Activated CD4-positive, alpha-beta T cell treated with anti-CD3 and anti-CD28 coated beads, Interleukin-2, amount 10 ng/mL, durations not matched to agents 7 days and 5 days (primary cell): ENCODE measurements at regions not wholly inside any gene's neighbourhood (a gene's known extent, or its start where the extent isn't known, plus 50 kb on each side); places are given as distances from the start of the nearest gene placed in this dataset.
"Not testable (repeated sequence)": the region's sequence is repeated elsewhere in the genome, so short reads cannot be mapped to it uniquely, and the experiment has no call there.

Source experiments
- CTCF ChIA-PET: fragments of 350-600 bp; sonication (Branson Sonifier 250); formaldehyde crosslinking; loops from one replicate; lab custom pipeline; 2021; ENCODE audit warnings: antibody characterized with exemption; lab: Charles Lee
- POLR2A ChIA-PET: fragments of 350-600 bp; sonication (Branson Sonifier 250); formaldehyde crosslinking; loops from one replicate; lab custom pipeline; 2021; ENCODE audit warnings: antibody characterized with exemption; lab: Charles Lee
- DNase-seq: peaks from one replicate; pipeline ENCODE4 v3.0.0-alpha.2; 2020
- H3K27ac Mint-ChIP-seq: one replicate; pipeline ENCODE4 v1.8.0; 2021; ENCODE audit warnings: mild to moderate bottlenecking, moderate library complexity, mixed read lengths
- H3K27me3 Mint-ChIP-seq: one replicate; pipeline ENCODE4 v1.8.0; 2021; ENCODE audit warnings: mixed read lengths
- H3K36me3 Mint-ChIP-seq: one replicate; pipeline ENCODE4 v1.8.0; 2021; ENCODE audit warnings: low read depth, mixed read lengths
- H3K4me1 Mint-ChIP-seq: one replicate; pipeline ENCODE4 v1.8.0; 2021; ENCODE audit warnings: mixed read lengths
- H3K4me3 Mint-ChIP-seq: one replicate; pipeline ENCODE4 v1.8.0; 2021; ENCODE audit warnings: mild to moderate bottlenecking, moderate library complexity, mixed read lengths
- H3K9me3 Mint-ChIP-seq: one replicate; pipeline ENCODE4 v1.8.0; 2021; ENCODE audit warnings: mixed read lengths

DNA sequence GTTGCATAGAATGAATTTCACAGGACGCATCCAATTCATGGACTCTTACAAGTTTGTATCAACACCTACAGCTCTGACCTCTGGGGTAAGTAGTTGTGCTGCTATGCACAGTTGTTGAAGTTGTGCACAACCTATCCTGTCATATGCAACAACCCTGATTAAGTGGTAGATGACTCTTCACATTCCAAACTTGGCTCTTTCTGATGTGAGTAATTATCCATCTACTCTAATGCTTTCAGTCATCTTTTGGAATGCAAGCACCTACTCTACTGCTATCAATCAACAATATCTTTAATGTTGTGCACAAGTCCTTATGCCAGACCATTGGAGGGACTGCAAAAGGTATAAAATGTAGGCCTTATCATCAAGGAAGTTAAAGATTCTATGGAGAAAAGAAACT lies 921.4 kb downstream of the MCTP2 start:
- Mint-ChIP-seq H3K4me3 (no peak overlapping the region), H3K4me1 (no peaks in the 10 kb centered on the region), H3K27ac (no peak overlapping the region), H3K36me3 (no peaks in the 10 kb centered on the region), H3K27me3 (no peaks in the 10 kb centered on the region), H3K9me3 (peaks cover 10% of the 10 kb centered on the region)
- no peak for DNase-seq
- ChIA-PET POLR2A (no interaction called here), CTCF (no interaction called here)

DNA sequence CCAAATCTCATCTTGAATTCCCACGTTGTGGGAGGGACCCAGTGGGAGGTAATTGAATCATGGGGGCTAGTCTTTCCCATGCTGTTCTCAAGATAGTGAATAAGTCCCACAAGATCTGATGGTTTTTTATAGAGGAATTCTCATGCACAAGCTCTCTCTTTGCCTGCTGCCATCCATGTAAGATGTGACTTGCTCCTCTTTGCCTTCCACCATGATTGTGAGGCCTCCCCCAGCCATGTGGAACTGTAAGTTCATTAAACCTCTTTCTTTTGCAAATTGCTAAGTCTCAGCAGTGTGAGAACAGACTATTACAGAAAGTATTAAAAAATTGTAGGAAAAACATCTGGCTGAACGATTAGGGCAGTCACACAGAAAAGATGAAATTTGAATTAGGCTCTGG lies 921.8 kb downstream of the MCTP2 start:
- H3K4me1 Mint-ChIP-seq, H3K27me3 Mint-ChIP-seq, H3K36me3 Mint-ChIP-seq, H3K27ac Mint-ChIP-seq, POLR2A ChIA-PET, DNase-seq, H3K4me3 Mint-ChIP-seq, CTCF ChIA-PET, H3K9me3 Mint-ChIP-seq: not testable (repeated sequence)

DNA sequence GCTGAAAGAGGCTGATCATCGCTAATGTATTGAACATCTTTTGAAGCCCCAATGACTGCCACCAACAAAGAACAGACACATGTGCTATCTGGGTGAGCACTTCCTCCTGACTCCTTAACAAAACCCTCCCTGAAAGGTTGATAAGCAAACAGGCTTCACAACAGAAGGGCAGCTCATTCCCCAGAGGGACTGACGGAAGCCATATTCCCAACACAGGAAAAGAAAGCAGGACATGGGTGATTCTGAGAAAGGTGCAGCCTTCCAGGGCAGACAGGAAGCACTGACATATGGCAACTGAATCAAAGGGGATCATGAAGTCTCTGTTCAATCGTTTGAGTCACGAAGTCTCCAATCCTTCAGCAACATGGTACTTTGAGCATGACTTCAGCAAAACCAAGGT lies 929.0 kb downstream of the MCTP2 start:
- H3K4me1 Mint-ChIP-seq, result no peaks in the 10 kb centered on the region
- H3K27me3 Mint-ChIP-seq, result no peaks in the 10 kb centered on the region
- POLR2A ChIA-PET, result no interaction called here
- H3K4me3 Mint-ChIP-seq, result no peak overlapping the region
- no peak overlapping the region for H3K27ac Mint-ChIP-seq
- CTCF ChIA-PET, result no interaction called here
- no peaks in the 10 kb centered on the region for H3K36me3 Mint-ChIP-seq
- no peak for DNase-seq
- H3K9me3 Mint-ChIP-seq, result no peaks in the 10 kb centered on the region

DNA sequence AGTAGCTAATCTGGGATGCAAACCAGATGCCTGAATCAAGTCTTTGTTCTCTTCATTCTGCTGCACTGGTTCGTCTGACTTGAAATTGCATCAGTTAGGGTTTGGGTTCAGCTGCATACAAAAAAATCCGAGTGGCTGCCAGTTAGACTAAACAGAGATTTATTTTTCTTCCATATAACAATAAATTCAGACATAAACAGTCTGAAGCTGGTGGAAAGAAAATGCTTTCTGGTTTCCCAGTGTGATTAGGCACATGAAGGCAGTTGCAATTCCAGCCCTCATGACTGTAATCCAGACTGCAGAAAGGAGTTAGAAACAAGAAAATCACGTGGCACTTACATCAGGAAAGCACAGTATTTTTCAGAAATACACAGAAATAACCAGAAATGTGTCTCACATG lies 930.7 kb downstream of the MCTP2 start:
- H3K4me3 Mint-ChIP-seq, result no peak overlapping the region
- H3K9me3 Mint-ChIP-seq, result no peaks in the 10 kb centered on the region
- ChIA-PET CTCF (no interaction called here), POLR2A (interaction anchor here (0.6 kb wide), 1 partner anchor 35 kb away, joined by 7 read pairs; no protein-coding TSS in a partner anchor)
- no peaks in the 10 kb centered on the region for H3K27me3 Mint-ChIP-seq
- H3K4me1 Mint-ChIP-seq, result no peaks in the 10 kb centered on the region
- H3K27ac Mint-ChIP-seq, result no peak overlapping the region
- H3K36me3 Mint-ChIP-seq, result no peaks in the 10 kb centered on the region
- no peak for DNase-seq

DNA sequence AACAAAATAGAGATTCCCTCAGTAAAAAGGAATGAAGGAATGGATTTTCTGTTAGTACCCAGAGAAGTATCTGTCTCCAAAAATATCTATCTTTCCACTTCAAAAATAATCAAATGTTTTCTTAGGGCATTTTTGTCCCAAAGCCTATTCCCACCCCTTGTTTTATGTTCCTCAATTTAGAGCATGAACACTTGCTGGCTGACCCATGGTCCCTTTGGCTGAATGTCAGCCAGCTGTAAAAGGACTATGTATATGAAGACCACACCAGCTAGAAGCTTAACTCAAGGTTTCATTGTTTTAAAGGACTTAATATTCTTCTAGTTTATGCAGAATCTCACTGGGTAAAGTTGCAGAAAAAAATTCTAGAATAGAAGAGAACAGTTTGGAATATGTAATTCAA lies 931.2 kb downstream of the MCTP2 start:
- H3K36me3 Mint-ChIP-seq, result no peaks in the 10 kb centered on the region
- ChIA-PET CTCF (no interaction called here), POLR2A (interaction anchor here (0.6 kb wide), 1 partner anchor 35 kb away, joined by 7 read pairs; no protein-coding TSS in a partner anchor)
- no peaks in the 10 kb centered on the region for H3K9me3 Mint-ChIP-seq
- H3K4me1 Mint-ChIP-seq, result no peaks in the 10 kb centered on the region
- no peak overlapping the region for H3K4me3 Mint-ChIP-seq
- H3K27me3 Mint-ChIP-seq, result no peaks in the 10 kb centered on the region
- no peak overlapping the region for H3K27ac Mint-ChIP-seq
- DNase-seq, result no peak

DNA sequence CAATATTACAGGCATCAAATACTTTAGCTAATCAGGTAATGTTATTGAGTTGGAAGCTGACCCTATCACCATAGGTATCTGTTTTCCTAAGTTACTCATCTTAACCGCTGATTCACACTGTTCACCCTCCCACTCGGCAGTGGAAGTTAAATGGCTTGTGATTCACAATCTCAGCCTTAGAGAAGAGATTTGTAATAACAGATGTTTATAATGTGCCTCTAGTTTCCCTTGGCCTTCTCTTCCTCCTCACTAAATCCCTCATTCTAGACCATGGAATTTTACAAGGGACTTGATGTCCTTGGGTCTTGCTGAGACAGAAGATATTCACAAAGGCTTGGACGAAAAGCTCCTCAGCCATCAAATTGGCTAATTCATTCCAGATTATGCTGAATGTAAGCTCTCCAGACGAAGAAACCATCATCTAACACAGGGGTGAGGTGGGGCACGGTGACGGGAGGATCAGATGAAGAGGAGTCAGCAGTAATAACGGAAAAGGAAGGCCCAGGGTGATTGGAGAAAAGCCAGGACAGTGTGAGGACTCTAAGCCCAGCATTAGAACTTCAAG lies 931.7 kb downstream of the MCTP2 start:
- Mint-ChIP-seq H3K27me3 (no peaks in the 10 kb centered on the region), H3K9me3 (no peaks in the 10 kb centered on the region), H3K4me1 (no peaks in the 10 kb centered on the region), H3K36me3 (no peaks in the 10 kb centered on the region), H3K4me3 (no peak overlapping the region), H3K27ac (no peak overlapping the region)
- ChIA-PET CTCF (no interaction called here), POLR2A (no interaction called here)
- DNase-seq, result no peak

DNA sequence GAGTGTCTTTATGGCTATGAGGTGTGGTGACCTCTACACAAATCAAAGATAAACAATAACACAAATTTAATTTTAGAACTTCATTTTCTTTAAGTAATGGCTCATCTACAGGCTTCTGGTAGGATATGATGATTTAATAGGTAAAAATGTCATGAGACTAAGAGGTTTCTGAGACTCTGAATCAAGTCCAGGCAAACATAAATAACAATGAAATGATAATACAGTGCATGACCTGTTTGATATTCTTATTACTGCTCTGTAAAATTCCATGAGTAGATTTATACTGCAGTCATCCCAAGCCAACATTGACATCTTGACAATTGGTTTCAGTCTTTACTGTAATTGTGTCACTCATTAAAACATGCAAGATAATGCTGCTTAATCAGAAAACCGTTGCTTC lies 936.8 kb downstream of the MCTP2 start:
- Mint-ChIP-seq H3K9me3 (peaks cover 5% of the 10 kb centered on the region), H3K36me3 (no peaks in the 10 kb centered on the region)
- POLR2A ChIA-PET, result no interaction called here

DNA sequence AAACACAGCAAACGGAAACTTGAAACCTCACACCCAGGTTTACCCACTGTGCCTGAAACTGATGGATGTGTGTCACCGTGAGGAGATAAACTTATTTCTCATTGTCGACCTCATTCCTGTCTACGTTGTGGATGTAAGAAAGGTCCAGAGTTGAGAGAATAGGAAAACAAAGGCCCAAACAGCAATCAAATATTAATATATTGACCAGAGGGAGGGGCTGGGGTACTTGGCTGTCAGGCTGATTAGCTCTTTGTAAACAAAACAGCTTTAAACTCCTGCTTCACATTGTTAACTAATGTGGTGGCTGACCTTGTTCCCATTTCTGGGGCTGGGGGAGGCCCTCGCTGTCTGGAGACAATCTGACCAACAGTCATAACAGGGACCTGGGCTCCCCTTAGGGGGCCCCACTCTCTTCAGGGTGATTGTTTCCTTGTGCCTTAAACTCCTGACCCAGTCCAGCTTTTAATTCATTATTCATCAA lies 937.6 kb downstream of the MCTP2 start:
- Mint-ChIP-seq H3K4me3 (no peak overlapping the region), H3K27me3 (no peaks in the 10 kb centered on the region), H3K4me1 (no peaks in the 10 kb centered on the region), H3K36me3 (no peaks in the 10 kb centered on the region), H3K9me3 (peaks cover 5% of the 10 kb centered on the region), H3K27ac (no peak overlapping the region)
- DNase-seq, result no peak
- ChIA-PET POLR2A (no interaction called here), CTCF (no interaction called here)

More for the DNA sequence above, 936.8 kb downstream of the MCTP2 start:
- no peak overlapping the region for H3K4me3 Mint-ChIP-seq
- H3K27me3 Mint-ChIP-seq, result no peaks in the 10 kb centered on the region
- no peak overlapping the region for H3K27ac Mint-ChIP-seq
- CTCF ChIA-PET, result no interaction called here
- DNase-seq, result no peak
- no peaks in the 10 kb centered on the region for H3K4me1 Mint-ChIP-seq

DNA sequence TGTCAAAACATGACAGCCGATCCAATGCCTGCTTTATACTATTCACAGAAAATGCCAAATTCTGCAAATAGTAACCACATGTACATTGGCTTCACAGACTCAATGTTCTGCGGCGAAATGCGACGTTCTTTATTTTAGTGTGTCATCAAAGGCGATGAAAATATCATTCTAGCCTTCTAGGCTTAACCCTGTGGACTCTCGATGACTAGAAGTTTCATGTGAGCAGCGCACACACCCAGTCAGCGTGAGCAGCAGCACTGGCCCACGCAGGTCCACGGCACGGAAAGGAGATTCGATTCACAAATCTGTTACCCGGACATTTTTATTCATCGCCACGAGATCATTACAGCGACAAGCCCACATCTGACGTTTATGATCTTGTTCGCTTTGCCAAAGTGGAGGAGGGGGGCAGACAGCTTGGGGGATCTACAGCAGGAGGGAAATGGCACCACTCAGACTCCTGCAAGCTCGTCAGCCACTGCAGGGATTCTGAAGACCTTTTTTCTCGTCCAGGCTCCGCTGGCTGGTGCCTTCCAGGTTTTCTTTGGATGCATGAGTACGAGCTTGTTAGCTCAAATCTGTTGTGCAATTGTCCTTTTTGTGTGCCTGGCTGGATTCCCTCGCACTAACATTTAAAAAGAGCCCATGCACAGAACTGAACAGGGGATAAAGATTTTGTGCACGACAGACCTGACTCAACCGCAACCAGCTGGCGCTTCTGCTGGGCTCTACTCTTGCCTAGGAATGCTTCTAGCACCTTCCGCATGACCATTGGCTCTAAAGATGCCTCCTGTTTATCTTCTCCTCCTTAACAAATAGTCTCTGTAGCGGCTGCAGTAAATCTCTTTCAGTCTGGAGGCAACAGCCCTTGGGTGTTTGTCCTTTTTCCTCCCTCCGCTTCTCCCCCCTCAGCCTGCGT lies 938.4 kb downstream of the MCTP2 start:
- Mint-ChIP-seq H3K9me3 (peaks cover 5% of the 10 kb centered on the region), H3K27ac (no peak overlapping the region), H3K27me3 (no peaks in the 10 kb centered on the region), H3K36me3 (no peaks in the 10 kb centered on the region), H3K4me3 (no peak overlapping the region), H3K4me1 (no peaks in the 10 kb centered on the region)
- POLR2A ChIA-PET, result no interaction called here
- CTCF ChIA-PET, result no interaction called here
- no peak for DNase-seq

DNA sequence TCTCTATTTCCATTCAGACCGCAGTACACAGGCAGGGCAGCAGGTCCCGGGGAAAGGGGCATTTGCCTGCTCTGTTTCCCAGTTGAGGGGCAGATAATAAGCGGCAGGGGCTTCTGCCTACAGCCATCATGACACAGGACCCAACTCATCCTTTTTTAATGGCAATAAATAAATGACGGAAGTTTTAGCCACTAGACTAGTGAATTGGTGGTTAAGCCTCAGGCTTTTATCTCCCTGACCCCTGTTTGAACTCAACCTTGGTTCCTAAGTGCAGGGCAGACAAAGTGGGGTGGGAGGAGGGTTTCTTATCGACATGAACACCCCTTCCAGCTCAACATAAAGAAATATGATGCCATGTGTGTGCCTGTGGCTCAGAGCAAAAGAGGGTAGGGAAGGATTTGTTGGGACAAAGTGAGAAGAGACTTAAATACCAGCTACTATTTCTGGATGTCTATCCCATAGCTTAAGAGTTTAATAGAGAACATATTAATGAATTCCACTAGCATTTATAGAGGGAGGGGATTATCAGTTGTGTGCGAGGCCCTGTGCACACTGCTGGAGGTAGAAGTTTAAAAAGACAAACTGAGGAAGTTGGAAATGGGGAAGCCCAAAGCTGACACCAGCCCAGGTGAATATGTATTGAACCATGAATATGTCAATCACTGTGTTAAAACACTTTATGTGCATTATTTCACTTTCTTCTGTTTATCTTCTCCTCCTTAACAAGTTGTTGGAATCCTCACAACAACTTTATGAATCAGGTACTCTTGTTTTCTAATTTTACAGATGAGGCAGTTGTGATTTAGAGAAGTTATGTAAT lies 939.4 kb downstream of the MCTP2 start:
- POLR2A ChIA-PET, result no interaction called here
- peaks cover 5% of the 10 kb centered on the region for H3K9me3 Mint-ChIP-seq
- H3K4me3 Mint-ChIP-seq, result no peak overlapping the region
- no peak overlapping the region for H3K27ac Mint-ChIP-seq
- no peaks in the 10 kb centered on the region for H3K36me3 Mint-ChIP-seq
- DNase-seq, result no peak
- no peaks in the 10 kb centered on the region for H3K27me3 Mint-ChIP-seq
- CTCF ChIA-PET, result no interaction called here
- no peaks in the 10 kb centered on the region for H3K4me1 Mint-ChIP-seq

DNA sequence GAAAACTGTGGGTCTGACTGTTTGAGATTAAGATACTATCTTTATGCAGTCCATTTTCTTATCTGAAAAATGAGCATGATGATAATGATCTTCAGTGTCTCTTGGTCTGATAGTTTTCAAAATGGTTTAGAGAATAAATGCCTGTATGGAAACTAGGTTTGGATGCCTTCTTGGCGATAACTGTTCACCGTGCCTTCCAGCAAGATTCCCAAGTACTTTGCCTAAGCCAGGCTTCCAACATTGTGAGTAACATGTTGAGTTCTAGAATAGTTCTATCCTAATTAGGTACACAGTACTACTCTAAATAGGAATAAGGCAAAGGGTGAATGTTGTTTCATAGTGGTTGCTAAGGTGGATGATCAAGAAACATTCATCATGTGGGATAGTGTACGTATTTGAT lies 940.2 kb downstream of the MCTP2 start:
- ChIA-PET CTCF (no interaction called here), POLR2A (no interaction called here)
- Mint-ChIP-seq H3K36me3 (no peaks in the 10 kb centered on the region), H3K4me3 (no peak overlapping the region), H3K27ac (no peak overlapping the region), H3K27me3 (no peaks in the 10 kb centered on the region), H3K4me1 (no peaks in the 10 kb centered on the region), H3K9me3 (peaks cover 5% of the 10 kb centered on the region)
- DNase-seq, result no peak

DNA sequence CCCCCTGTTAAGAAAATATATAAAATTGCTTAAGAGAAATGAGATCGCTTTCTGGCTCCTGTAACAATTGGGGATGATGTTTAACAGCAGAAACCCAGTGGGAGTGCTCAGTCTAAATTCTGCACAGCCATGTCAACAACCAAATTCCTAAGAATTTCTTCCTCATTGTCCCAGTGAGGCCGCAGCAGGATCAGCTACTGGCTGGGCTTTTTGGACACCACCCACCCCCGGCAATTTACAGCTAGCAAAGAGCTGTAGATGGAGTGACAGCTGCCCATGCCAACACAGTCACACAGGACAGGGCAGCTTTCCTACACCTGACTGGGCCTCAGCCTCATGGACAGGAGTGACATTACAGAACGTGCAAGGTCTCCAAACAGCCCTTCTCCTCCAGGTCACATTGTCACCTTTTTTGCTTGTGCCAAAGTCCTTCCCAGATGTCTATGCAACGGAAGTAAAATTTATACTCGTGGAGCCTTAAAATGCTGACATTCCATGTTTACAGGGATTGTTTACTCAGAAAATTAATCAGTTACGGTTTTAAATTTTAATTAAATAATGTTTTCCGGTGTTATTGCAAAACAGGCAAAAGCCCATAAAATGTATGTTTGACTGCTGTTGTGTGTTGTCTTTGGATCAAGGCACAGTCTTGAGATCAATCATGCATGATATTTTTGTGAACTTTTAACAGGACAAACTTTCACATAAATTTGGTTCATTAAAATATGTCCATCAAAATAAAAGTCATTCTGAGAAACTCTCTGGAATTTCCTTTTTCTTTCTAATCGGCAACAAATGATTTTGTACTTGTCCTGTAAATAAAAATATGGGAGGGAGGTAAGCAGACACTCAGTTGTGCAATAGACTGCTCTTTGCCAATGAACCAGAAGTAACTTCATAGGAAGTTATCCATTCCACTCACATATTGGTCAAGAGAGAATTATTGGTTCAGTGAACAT lies 943.2 kb downstream of the MCTP2 start:
- no peaks in the 10 kb centered on the region for H3K27me3 Mint-ChIP-seq
- no peak overlapping the region for H3K27ac Mint-ChIP-seq
- ChIA-PET CTCF (no interaction called here), POLR2A (no interaction called here)
- H3K4me3 Mint-ChIP-seq, result no peak overlapping the region
- H3K36me3 Mint-ChIP-seq, result no peaks in the 10 kb centered on the region
- no peaks in the 10 kb centered on the region for H3K4me1 Mint-ChIP-seq
- no peak for DNase-seq
- peaks cover 3% of the 10 kb centered on the region for H3K9me3 Mint-ChIP-seq
